NB4 (cell line): ENCODE measurements at regions not wholly inside any gene's neighbourhood (a gene's known extent, or its start where the extent isn't known, plus 50 kb on each side); places are given as distances from the start of the nearest gene placed in this dataset.

Experiments
- CTCF ChIP-seq: IDR thresholded peaks from one replicate; pipeline ENCODE4 v1.5.1; 2012; ENCODE audit warnings: low read depth, low read length
- MAX ChIP-seq: IDR thresholded peaks from 2 replicates; pipeline ENCODE4 v1.6.1; 2011; ENCODE audit warnings: low read depth, low read length
- POLR2A ChIP-seq: IDR thresholded peaks from 2 replicates; pipeline ENCODE4 v1.6.1; 2011; ENCODE audit warnings: mild to moderate bottlenecking; ENCODE audit not compliant: insufficient read length; ENCODE audit errors: extremely low read depth

GRCh38 chr13:95354680-95355487 is 53.6 kb upstream of the ABCC4 start:
- no peak for TF ChIP-seq CTCF
- no peak for TF ChIP-seq POLR2A
- TF ChIP-seq MAX: no peak
